ENCODE measurements at regions not wholly inside any gene's neighbourhood (a gene's known extent, or its start where the extent isn't known, plus 50 kb on each side); places are given as distances from the start of the nearest gene placed in this dataset.
A peak's percentile ranks its signal among the peaks of the same experiment; 100 is the strongest.

- no peak overlapping the region for H3K4me3 ChIP-seq (ENCODE audit: low read depth, low read length)
- no peak for TF ChIP-seq CTCF (IDR thresholded peaks at IDR 0.05; ENCODE audit: low read depth, low read length)
Observed at GRCh38 chr11:131235328-131236298, 134.8 kb upstream of the NTM start.

- no peak for TF ChIP-seq CTCF (IDR thresholded peaks at IDR 0.05; ENCODE audit: low read depth, low read length)
- no peak overlapping the region for H3K4me3 ChIP-seq (ENCODE audit: low read depth, low read length)
Observed at GRCh38 chr11:131240421-131240820, 130.0 kb upstream of the NTM start.

DNA sequence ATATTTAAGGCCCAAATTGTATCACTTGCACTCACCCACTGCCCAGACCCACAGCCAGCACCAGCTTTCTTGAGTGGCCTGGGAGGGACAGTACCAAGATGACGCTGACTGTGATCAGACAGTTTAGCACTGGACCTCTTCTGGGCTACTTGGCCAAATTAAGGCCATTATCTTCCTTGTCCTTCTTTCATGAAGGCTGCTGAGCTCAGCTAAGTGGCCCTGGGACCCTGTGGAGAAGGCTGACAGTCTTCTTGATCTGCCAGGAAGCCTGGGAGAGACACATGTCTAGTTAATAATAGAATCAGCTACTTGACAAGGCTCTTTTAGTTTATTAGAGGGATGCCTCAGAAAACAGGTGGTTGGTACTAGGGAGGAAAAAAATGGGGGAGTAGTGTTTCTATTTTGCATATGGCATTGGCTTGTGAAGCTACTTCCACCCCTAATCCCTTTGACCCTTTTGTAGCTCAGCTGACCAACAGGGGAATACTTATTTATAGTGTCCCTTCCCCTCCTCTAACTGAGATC, 127.9 kb upstream of the NTM start:
- no peak for TF ChIP-seq CTCF (IDR thresholded peaks at IDR 0.05; ENCODE audit: low read depth, low read length)
- H3K4me3 ChIP-seq (ENCODE audit: low read depth, low read length): no peak overlapping the region

DNA sequence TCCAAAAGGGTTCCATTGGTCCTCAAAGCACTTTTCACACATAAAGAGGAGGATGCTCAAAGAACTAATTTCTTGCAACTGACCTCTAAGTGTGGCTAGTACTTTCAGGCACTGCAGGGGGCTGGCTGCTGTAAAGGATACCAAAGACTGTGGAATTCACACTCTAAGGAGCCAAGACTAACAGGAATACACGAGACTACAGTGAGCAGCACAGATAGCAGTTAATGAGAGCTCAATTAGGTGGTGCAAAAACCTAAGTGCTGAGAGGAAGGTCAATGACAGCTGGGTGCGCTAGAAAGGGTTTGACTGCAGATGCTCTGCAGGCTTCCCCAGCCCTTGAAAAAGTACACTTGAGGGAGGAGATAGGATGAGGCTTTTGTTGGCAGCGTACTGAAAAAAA, 124.3 kb upstream of the NTM start:
- TF ChIP-seq CTCF (IDR thresholded peaks at IDR 0.05; ENCODE audit: low read depth, low read length): no peak
- H3K4me3 ChIP-seq (ENCODE audit: low read depth, low read length): no peak overlapping the region

- TF ChIP-seq CTCF (IDR thresholded peaks at IDR 0.05; ENCODE audit: low read depth, low read length): 0 out of 2 replicates have a peak, but pooled peaks have one; percentile 25
- H3K4me3 ChIP-seq (ENCODE audit: low read depth, low read length): no peak overlapping the region
Observed at GRCh38 chr11:131246663-131247062, 123.8 kb upstream of the NTM start.

DNA sequence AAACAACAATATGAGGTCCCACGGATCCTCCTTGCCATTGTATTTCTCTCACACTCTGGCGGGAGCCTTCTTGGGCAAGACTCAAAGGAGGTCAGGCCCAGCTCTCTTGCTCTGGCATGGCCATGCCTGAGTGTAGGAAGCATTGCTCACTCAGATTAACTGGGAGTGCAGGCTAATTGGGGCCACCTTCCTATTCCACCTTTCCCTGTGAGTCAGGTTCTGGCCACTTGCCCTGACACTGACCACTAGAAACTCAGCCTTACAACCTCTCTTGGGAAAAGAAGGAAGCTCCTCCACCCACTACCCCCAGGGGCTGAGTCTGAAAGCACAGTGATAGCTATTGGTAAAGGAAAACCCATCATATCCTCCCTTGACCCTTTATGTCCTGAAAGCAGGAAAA, 121.8 kb upstream of the NTM start:
- H3K4me3 ChIP-seq (ENCODE audit: low read depth, low read length): no peak overlapping the region
- TF ChIP-seq CTCF (IDR thresholded peaks at IDR 0.05; ENCODE audit: low read depth, low read length): no peak

GRCh38 chr11:131253142-131253655, 117.2 kb upstream of the NTM start:
- no peak overlapping the region for H3K4me3 ChIP-seq (ENCODE audit: low read depth, low read length)
- no peak for TF ChIP-seq CTCF (IDR thresholded peaks at IDR 0.05; ENCODE audit: low read depth, low read length)
